Testis (tissue), 2 donors: ENCODE measurements at regions not wholly inside any gene's neighbourhood (a gene's known extent, or its start where the extent isn't known, plus 50 kb on each side); places are given as distances from the start of the nearest gene placed in this dataset.

Source experiments
- POLR2A ChIP-seq: fragments of 450-650 bp; IDR thresholded peaks from one replicate; pipeline ENCODE4 v1.6.1; 2017; ENCODE audit warnings: antibody characterized with exemption, mild to moderate bottlenecking, moderate library complexity
- TF ChIP-seq, protein P1 (sequence below), 3 experiments: fragments of 450-650 bp in 2 of 3; fragments of 200-600 bp in 1 of 3; sonication (generic) in 1 of 3; IDR thresholded peaks; one replicate each; pipeline ENCODE4 v1.5.1; 2016 to 2019; ENCODE audit warnings: antibody characterized with exemption in 3 of 3, mild to moderate bottlenecking in 2 of 3, moderate library complexity in 1 of 3

DNA sequence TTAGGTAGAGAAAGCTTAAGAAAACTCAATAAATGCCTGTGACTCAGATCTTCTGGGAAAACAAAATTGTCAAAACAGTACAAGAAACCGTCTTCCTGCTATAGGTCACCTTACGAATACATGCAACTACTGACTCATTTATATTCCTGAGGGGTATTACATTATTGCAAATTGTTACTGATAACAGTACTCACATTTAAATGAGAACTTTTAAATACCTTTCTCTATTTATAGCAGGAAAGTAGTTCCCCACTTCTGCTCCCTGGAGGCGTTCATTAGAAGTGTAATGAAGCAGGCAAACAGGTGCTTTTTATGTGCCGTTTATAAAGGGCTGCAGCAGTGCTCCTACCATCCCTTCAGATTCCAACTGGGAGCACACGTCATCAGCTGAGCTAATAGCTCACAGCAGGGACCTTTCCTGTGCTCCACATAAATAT is 65.1 kb upstream of the RPRM start:
- TF ChIP-seq, protein P1, sequence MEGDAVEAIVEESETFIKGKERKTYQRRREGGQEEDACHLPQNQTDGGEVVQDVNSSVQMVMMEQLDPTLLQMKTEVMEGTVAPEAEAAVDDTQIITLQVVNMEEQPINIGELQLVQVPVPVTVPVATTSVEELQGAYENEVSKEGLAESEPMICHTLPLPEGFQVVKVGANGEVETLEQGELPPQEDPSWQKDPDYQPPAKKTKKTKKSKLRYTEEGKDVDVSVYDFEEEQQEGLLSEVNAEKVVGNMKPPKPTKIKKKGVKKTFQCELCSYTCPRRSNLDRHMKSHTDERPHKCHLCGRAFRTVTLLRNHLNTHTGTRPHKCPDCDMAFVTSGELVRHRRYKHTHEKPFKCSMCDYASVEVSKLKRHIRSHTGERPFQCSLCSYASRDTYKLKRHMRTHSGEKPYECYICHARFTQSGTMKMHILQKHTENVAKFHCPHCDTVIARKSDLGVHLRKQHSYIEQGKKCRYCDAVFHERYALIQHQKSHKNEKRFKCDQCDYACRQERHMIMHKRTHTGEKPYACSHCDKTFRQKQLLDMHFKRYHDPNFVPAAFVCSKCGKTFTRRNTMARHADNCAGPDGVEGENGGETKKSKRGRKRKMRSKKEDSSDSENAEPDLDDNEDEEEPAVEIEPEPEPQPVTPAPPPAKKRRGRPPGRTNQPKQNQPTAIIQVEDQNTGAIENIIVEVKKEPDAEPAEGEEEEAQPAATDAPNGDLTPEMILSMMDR (IDR thresholded peaks at IDR 0.05): no peak
- TF ChIP-seq POLR2A: no peak
